D341Med (cell line): ENCODE measurements at regions not wholly inside any gene's neighbourhood (a gene's known extent, or its start where the extent isn't known, plus 50 kb on each side); places are given as distances from the start of the nearest gene placed in this dataset.
"Not testable (repeated sequence)": the region's sequence is repeated elsewhere in the genome, so short reads cannot be mapped to it uniquely, and the experiment has no call there.

Source experiments
- DNase-seq: peaks from one replicate; pipeline ENCODE4 v3.0.0; 2012; ENCODE audit warnings: low spot score

DNA sequence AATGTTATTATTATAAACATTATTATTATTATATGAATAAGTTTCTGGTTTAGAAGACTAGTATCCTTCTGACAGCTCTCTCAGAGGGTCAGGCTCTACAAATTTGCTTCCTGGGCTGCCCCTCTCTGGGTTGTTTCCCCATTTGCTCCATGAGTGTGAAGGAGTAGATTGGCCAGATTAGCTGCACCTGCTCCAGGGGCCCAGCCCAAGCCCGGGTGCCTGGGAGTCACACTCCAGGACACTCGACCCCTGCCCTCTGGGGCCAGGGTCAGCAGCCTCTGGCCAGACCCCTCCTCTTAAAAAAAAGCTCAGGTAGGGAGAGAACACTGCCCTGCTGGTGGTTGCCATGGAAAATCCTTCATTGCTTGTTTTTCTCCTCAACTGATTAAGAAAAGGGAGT is 169.0 kb upstream of the FOXD4L5 start:
- not testable (repeated sequence) for DNase-seq

DNA sequence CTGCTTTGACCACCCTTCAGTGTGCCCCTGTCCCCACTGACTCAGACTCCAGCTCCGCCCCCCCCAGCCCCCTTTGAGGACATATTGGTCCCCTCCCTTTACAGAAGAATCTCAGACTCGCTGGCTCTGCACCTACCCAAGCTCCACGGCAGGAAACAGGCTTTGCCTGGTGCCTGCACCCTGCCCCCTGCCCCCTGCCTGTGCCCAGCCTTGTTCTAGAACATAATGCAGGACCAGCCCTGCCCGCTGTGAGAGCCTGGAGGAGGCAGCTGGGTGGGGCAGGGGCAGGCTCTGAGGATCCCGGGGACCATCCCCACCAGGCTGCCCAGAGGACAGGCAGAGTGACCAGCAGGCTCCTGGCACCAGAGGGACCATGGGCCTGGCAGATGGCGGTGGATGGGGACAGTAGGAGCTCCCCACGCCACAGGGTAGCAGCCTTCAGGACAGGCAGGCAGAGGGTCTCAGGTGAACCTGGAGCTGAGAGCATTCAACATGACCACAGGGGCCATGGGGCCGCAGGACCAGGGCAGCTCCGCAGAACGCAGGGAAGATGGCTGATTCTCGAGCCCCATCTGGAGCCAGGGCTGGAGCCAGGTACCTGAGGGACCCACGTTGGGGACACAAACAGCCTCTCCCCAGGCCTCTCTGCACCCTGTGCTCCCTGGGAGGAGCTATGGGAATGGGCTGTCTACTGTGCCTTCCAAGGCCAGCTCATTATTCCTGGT is 165.0 kb upstream of the FOXD4L5 start:
- DNase-seq = not testable (repeated sequence)

DNA sequence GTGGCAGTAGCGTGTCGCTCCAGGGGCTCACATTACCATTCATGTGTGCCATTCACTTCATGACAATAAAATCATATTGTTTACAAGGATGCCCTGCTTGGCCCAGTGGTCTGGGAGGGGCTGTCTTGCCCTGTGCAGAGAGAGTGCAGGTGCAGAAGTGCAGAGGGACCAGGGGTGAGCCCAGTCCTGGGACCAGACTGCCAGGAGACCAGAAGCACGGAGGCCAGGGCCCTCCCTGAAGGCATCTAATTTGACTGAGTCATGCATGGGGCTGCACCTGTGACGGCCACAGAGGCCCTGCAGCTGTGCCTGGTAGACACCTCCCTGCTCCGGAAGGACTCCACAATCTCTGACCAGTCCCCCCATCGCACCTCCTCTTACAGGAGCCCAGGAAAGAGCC is 164.4 kb upstream of the FOXD4L5 start:
- DNase-seq = no peak

DNA sequence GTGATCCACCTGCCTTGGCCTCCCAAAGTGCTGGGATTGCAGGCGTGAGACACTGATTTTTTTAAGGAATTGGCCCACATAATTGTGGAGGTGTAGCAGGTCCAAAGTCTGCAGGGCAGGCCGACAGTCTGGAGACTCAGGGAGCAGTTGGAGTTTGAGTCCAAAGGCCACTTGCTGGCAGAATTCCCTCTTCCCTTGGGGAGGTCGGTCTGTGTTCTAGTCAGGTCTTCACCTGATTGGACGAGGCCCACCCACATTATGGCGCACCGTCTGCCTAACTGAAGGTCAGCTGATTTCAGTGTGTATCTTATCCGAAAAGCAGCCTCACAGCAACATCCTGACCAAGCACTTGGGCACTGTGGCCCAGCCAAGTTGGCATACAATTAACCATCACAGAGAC is 162.1 kb upstream of the FOXD4L5 start:
- DNase-seq = not testable (repeated sequence)

DNA sequence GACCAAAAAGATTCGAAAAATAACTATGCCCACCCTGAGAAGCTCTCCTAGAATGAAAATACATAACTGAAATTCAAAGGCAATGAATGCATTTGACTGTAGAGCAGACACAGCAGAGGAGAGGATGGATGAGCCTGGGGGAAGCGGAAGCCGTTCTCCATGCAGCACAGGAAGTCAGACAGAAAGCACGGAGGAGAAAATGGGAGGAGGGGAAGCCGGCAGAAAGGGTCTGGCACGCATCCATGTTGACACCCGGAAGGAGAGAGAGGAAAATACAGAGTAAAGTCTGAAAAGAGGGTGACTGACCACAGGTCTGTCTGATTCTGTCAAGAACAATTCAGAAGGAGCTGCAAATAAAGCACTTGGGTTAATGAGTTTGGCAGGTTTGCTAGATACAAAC is 161.0 kb upstream of the FOXD4L5 start:
- not testable (repeated sequence) for DNase-seq

DNA sequence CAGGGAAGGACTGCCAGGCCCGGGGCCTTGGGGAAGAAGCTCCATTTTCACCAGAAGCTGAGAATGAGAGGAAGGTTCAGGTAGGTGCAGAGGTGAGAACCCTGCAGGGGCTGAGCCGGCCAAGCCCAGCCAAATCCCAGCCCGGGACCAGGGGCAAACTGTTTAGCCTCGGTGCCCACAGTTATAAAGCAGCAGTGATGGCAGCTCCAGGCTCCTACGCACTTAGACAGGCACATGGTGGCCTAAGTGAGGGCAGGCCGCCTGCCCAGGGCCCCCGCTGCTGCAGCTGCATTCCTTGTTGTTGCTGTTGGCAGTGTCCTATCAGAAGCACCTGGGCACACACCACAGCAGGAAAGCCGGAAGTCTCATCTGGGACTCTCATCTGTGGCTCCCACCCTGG is 159.9 kb upstream of the FOXD4L5 start:
- no peak for DNase-seq

DNA sequence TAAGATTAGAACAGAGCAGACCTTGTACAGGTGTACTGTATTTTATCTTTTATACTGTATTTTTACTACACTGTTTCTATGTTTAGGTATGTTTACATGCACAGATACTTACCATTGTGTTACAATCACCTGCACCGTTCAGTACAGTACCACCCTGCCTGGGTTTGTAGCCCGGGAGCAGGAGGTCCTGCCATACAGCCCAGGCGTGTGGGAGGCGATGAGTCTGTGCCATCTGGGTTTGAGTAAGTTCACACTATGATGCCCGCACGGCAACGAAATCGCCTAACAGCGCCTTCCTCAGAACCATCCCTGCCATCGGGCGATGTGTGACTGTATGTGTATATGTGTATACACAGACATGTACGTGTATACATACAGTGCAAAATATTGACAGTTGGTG is 157.1 kb upstream of the FOXD4L5 start:
- not testable (repeated sequence) for DNase-seq

DNA sequence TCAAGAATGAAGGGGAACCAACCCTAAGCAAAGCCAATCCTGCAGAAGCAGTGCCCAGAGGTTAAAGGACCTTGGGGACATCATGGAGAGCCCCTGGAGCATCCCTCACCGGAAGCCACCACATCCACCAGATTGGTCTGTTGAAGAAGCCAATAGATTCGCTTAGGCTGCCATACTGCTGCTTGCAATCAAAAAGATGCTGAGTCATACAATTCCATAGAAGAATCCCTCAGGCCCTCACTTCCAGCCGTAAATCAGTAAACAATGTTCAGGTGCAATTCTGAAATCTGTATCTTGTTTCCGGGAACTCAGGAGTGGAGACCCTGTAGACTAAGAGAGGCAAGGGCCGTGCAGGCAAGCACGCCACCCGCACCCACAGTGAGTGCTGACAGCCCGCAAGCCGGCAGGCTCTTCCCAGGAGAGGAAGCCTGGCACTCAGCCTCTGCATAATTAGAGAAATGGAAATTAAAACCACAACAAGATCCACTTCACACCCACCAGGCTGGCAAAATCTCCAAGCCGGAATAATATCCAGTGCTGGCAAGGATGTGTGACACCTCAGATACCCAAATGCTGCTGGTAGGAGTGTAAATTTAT is 156.4 kb upstream of the FOXD4L5 start:
- DNase-seq = not testable (repeated sequence)

DNA sequence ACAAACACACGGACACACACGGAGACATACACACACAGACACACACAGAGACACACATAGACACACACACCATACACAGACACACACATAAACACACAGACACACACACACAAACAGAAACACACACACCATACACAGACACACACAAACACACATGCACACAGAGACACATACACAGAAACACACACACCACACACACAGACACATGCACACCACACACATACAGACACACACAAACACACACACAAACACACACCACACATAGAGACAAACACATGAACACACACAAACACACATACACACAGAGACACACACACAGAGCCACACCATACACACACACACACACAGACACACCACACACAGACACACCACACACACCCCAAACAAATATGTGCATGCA is 152.7 kb upstream of the FOXD4L5 start:
- DNase-seq = no peak

DNA sequence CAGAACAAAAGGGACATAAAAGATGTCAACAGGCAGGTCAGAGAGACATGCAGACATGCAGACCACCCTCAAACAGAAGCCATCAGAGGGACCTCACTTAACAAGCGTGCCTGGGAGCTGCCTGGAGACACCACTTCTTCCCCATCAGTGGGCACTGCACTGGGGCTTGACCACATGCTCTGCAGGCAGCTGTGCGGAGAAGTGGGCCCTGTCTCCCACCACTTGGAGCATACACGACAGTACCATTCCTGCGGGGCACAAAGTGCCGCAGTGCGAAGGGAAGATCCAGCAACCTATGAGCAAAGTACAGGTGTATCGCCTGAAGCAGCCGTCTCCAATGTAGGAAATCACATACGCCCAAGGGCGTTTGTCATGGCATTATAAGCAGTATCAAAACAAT is 150.5 kb upstream of the FOXD4L5 start:
- no peak for DNase-seq

DNA sequence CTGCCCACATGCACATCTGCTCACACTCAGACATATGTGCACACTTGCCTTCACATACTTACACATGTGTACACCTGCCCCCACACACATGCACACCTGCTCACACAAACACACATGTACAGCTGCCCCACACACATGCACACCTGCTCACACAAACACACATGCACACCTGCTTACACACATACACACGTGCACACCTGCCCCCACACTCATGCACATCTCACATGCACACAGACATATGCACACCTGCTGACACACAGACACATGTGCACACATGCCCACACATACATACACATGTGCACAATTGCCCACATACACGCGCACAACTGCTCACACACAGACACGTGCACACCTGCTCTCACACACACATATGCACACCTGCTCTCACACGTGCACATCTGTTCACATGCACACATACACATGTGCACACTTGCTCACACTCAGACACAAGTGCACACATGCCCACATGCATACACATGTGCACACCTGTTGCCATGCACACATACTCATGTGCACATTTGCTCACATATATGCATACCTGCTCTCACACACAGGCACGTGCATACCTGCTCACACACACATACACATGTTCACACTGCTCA is 147.8 kb upstream of the FOXD4L5 start:
- no peak for DNase-seq

DNA sequence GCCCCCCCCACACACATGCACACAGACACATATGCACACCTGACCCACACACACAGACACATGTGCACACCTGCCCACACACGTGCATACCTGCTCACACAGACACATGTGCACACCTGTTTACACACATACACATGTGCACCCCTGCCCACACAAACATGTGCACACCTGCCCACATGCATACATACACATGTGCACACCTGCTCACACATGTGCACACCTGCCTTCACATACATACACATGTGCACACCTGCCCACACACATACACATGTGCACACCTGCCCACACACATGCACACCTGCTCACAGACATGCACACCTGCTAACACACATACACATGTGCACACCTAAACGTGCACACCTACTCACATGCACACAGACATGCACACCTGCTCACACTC is 147.0 kb upstream of the FOXD4L5 start:
- DNase-seq = no peak

DNA sequence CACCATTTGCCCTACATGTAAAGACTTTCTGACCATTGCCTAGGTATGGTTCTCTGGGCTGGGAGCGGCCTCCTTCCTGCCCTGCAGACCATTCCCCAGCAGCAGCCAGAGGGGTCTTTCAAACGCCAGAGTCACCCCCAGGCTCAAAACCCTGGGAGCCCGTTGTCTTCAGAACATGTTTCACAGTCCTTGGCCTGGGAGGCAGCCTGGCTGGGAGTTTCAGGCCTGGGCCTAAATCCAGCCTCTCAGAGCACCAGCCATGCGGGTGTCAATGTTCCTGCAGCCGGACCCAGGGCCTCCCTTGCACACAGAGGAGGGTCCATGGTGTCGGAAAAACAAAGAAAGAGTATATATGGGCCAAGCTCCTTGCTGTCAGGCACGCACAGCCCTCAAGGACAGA is 145.2 kb upstream of the FOXD4L5 start:
- no peak for DNase-seq

DNA sequence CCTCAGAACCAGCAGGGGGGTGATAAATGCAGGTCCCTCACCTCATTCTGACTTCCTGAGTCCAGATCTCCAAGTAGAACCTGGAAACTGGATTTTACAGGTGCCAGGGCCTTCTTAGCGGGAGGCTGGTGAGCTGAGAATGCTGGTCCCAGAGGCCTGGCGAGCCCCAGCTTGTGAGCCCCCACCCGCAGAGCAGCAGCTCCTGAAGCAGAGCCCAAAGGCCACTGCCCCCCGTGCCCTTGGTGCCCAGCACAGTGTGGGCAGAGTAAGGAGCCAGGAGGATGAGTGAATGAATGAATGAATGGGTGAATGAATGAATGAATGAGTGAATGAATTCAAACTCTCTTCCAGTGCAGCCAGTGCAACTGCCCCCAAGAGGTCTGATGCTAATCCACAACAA is 142.4 kb upstream of the FOXD4L5 start:
- DNase-seq = not testable (repeated sequence)

DNA sequence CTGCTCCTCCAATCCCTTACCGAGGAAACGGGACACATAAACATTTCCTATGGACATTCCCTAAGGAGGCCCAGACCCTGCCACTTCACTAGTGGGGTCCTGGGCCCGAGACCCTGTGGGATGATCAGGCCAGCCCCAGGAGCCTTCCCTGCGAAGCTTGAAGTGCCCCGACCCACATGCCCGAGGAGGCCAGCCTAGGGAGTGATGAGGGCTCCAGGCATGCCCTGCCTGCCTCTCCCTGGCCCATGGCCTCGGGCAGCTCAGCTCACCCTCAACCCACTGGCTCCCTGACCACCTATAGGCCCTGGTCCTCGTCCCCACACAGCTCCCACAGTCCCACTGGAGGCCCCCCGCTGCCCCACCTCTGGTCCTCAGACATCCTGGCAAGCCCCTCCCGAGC is 141.8 kb upstream of the FOXD4L5 start:
- not testable (repeated sequence) for DNase-seq

DNA sequence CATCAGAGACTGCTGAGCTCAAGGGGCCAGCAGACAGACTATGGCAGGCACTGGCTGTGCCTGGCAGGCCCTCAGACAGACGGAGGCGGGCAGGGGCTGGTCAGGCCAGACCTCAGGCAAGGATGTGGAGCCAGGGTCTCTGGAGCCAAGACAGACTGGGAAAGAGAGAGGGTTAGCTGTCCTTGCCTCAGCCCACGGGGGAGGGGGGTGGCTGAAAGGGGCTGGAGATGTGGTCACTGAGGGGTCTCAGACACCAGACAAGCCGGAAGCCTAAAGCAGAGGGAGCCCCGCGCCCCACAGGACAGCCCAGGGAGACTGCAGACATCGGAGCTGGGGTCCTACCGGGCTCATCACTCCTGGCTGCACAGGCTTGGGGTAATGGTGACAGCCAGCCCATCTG is 141.2 kb upstream of the FOXD4L5 start:
- DNase-seq = no peak

DNA sequence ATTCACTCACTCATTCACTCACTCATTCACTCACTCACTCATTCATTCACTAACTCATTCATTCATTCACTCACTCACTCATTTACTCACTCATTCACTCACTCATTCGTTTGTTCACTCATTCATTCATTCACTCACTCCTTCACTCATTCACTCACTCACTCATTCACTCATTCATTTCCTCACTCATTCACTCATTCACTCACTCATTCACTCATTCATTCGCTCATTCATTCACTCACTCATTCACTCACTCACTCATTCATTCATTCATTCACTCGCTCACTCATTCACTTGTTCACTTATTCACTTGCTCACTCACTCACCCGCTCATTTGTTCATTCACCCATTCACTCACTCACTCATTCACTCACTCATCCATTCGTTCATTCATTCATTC is 140.2 kb upstream of the FOXD4L5 start:
- DNase-seq = not testable (repeated sequence)

DNA sequence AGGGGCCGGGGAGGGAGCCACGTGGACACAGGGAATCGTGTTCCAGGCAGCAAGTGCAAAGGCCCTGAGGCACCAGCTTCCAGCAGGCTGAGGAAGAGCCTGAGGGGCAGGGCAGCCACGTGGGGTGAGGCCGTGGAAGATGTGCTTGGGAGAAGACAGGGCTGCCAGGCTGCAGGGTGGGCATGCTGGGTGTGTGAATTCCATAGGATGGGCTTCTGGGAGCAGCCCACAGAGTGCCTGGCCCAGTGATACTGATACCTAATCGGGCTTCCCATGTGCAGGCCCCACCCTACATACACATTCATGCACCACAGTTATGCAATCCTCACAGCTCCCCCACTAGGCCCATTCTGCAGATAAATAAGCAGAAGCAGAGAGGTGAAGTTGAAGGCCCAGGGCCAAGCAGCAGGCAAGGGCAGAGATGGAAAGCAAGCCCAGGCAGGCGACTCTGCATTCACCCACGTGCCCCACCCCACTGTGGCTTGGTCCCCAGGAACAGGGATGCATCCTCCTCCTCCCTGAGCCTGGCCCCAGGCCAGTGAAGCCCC is 139.5 kb upstream of the FOXD4L5 start:
- DNase-seq = not testable (repeated sequence)

DNA sequence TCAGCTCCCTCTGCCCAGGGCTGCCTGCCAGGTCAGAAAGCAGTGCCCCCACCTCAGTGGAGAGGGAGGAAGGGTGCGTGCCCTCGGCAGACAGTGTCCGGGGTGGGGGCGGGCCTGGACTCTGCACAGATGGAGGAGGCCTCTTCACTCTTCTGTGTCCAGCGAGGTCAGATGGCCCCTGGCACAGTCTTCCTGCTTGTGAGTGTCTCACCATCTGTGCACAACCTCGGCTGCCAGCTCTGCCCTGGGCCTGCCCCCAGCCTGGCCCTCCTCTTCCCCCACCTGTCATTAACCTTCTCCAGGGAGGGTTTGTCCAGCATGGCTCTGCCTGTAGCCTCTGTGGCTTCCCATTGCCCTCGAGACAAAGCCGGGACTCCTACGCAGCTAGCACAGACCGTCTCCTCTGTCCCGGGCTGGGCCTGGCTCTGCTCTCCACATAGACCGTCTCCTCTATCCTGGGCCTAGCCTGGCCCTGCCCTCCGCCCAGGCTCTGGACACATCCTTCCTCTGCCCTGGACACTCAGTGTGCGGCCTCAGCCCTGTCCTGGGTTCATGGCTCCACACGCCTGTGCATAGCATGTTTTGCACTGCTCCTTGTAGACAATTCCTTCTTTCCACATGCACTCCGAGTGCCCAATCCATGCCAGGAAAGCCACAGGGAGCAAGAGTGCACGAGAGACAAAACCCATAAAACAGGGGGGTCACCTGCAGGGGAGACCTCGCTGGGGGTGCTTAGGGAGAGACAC is 138.9 kb upstream of the FOXD4L5 start:
- DNase-seq = not testable (repeated sequence)

DNA sequence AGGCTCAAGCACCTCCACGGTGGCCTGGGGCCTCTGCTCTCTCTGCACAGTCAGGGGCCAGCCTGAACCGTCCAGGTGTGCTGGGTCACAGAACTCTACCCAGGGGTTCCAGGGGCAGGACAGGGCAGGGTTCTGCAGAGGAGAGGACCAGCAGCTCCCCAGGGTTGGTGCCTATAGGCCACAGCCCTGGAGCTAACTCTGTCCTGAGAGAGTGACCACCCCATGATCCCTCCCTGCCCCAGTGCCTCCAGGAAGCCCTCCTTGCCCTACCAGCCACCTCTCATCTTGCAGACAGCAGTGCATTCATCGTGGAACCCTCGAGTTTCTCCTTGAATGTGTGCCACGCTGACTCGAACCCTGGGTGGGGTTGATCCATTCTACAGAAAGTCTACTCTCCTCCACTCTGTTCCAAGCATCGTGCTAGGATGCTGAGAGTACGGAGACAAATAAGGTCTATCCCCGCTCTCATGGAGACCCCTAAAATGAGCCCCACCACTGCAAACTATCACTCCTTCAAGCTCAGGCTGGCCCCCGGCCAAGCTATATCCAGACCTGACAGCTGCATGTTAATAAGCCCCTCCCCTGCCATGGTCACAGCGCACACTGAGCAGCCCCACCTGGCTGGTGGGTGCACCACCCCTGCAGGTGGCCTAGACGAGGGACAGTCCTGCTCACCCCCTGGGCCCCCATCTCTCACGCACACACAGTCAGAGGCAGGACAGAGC is 138.1 kb upstream of the FOXD4L5 start:
- DNase-seq = not testable (repeated sequence)

DNA sequence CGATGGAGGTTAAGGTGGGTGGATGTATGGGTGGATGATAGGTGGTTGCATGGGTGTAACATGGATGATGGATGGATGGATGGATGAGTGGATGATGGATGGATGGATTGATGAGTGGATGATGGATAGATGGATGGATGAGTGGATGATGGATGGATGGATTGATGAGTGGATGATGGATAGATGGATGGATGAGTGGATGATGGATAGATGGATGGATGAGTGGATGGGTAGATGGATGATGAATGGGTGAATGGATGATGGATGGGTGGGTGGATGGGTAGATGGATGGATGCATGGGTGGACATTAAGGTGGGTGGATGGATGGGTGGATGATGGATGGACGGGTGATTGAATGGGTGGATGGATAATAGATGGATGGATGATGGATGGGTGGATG is 136.5 kb upstream of the FOXD4L5 start:
- DNase-seq = not testable (repeated sequence)

DNA sequence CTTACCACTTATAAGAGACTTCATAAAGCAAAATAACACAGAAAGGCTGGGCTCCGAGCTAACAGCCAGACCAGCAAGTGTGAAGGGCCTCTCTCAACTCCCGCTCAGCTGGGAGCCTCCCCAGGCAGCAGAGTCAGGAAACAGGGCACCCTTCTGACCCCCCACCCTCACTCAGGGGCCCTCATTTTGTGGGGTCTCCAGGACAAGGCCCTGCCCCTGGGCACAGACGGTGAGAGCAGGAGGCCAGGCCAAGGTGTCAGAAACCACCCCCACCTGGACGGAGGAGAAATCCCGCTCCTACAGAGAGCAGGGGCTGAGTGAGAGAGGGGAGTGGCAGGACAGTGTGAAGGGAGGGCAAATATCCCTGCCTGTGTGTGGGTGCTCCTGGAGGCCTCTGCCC is 135.8 kb upstream of the FOXD4L5 start:
- DNase-seq = no peak
